NCI-H1930 (cell line): ENCODE measurements at regions not wholly inside any gene's neighbourhood (a gene's known extent, or its start where the extent isn't known, plus 50 kb on each side); places are given as distances from the start of the nearest gene placed in this dataset.

Experiments
- DNase-seq, 2 experiments: peaks; one replicate each; lab custom pipeline; 2025; lab: John Stamatoyannopoulos, UW

GRCh38 chr14:48874711-48875110 lies 711.5 kb downstream of the RPS29 start:
- DNase-seq: no peak

DNA sequence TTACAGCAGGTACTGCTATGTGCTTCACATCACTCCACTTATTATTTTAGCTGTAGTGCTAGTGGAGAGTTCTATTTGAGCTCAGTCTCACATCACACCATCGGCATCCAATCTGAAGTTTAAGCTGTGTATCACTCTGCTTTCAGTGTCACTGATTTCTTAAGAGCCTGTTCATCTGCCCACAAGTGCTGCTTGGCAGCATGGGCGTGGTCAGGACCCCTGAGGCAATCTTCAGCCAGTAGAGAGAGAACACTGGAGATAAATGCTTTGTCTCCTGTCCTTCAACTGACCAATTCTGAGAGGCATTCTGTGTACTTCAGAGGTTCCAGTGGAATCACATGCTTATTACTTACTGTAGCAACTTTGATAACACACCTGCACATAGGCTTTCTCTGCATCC lies 728.8 kb downstream of the RPS29 start:
- DNase-seq: no peak

- no peak for DNase-seq
Observed at GRCh38 chr14:48853159-48853558, 733.0 kb downstream of the RPS29 start.

DNA sequence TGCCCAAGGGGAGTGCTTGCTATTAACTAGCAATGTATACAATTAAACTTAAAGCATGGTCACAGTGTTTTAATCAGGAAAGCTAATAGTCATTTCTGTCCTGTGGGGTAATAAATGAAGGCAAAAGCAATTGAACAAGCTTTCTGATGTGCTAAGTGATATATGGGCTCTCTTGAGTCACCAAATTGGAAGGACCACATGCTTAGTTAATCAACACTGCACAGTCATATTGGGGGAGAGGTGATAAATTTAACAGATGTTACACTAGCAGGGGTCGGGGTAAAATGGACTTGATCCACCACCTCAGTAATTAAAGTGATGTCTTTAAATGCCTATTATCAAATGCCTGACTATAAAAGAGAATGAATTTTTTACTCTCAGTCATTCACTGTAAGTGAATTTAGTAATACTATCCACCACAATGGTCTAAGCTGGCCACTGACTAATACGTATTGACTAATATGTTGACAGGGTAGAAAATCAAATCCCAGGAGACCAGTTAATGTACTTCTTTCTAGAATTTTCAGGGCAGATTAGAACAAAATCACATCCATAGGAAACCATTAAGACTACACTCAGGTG lies 736.3 kb downstream of the RPS29 start:
- DNase-seq: no peak

GRCh38 chr14:48842785-48843184 lies 743.4 kb downstream of the RPS29 start:
- DNase-seq: no peak

DNA sequence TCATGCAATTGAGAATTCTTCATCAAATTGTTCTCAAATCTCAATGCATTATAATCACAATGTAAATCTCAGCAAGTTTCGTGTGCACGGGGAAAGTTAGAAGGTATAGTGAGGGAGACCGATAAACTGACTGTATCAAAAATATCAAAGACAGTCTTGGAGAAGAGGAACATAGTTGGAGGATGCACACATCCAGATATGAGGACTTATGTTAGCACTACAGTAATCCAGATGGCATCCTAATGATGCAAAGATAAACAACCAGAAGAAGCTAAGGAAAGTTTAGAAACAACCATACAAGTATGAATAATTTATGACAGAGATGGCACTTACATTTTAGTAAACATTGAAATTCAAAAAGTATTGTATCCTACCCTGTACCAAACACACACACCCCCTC lies 760.1 kb downstream of the RPS29 start:
- no peak for DNase-seq

DNA sequence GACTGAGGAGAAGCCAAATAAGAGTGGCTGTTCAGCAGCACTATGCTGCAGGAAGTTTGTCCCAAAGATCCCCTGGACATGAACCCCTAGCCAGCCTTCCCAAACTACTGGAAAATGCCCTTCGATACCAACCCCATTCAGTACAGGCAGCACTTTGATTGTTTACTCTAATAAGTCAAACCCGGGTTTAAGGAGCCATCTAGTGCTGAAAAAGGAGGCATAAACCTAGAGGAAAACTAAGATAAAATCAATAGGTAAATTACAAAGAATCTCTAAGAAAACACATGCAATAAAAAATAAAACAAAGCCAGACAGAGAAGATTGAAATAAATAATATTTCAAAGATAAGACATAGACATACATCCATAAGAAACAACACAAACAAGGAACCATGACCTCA lies 771.6 kb downstream of the RPS29 start:
- no peak for DNase-seq

DNA sequence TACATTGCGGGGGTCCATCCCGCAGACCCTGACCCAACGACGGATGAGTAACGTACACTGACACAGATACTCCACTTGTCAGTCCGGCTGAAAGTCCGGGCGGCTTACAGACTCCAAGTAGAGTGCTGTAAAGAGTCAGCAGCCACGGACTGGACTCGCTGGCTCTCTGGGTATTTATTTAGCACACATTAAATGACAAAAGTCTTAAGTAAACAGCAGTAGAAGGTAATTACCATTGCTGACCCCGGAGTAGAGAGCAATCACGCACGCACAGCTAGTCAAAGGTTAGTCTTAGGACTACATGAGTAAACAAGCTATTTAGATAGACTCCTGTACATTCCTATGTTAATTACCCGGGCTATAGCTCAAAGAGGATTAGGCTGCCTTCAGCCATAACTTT lies 780.9 kb downstream of the RPS29 start:
- DNase-seq: peak in 1 of 2 experiments; percentile 20

DNA sequence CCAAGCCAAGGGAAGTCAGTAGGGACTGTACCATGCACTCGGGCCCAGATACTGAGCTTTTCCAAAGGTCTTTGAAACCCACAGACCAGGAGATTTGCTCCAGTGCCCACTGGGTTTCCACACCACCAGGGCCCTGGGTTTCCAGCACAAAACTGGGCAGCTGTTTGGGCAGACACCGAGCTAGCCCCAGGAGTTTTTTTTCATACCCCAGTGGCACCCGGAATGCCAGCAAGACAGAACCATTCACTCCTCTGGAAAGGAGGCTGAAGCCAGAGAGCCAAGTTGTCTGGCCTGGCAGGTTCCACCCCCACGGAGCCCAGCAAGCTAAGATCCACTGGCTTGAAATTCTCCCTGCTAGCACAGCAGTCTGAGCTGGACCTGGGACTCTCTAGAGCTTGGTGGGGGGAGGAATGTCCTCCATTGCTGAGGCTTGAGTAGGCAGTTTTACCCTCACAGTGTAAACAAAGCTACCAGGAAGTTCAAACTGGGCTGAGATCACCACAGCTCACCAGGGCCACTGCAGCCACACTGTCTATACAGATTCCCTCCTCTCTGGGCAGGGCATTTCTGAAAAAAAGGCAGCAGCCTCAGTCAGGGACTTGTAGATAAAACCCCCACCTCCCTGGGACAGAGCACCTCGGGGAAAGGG lies 793.7 kb downstream of the RPS29 start:
- DNase-seq: no peak

DNA sequence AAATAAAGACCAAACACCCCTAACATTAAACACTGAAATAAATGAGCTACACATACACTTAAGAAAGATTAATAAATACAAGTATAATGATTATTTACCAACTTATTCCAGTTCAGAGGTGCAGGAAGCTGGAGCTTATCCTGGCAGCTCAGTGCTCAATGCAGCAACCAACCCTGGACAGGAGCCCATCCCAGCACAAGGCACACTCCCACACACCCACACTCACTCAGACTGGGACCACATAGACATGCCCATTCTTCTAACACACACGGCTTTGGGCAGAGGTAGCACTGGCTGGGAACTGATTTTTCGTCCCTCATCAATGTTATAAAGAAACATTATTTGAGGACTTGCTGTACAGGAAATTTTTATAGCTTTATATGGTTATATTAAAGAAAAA lies 797.4 kb downstream of the RPS29 start:
- no peak for DNase-seq

DNA sequence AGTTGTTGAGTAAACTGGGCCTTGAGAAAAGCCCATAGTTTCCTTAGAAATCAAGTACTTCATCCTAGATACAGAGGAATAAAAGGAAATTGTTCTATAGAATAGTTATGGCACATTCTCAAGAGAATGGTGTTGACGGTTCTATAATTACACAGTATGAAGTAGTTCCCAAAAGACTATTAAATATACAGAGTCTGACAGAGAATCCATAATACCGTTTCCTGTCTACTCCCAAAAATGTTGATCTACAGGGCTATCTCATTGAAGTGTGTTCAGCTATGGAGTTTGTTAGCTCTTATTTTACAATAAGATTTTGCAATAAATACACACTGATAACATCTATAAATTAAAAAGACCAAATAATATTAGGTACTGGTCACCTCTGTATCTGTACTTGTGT lies 799.7 kb downstream of the RPS29 start:
- peak; percentile 45 to 46 for DNase-seq

- DNase-seq: no peak
Observed at GRCh38 chr14:48771717-48772116, 814.5 kb downstream of the RPS29 start.

DNA sequence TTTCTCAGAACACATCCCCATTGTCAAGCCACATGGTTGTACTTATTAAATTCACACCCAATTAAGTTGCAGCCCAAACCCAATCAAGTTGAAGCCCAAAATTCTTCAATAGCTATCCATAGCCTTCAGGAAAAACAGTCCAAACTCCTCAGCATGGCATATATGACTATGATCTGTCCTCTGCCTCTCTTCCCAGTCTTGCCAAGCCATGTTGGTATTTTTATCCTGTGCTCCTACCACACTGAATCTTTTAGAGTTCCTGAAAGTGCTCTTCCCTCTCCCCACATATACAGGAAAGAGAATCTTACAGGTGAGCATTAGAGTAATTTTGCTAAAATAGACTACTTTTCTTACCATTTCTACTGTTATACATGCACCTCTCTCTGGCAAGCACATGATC lies 834.9 kb downstream of the RPS29 start:
- no peak for DNase-seq

GRCh38 chr14:48748151-48748675 lies 838.0 kb downstream of the RPS29 start:
- DNase-seq: no peak

- DNase-seq: no peak
Observed at GRCh38 chr14:48747561-48748089, 838.6 kb downstream of the RPS29 start.

DNA sequence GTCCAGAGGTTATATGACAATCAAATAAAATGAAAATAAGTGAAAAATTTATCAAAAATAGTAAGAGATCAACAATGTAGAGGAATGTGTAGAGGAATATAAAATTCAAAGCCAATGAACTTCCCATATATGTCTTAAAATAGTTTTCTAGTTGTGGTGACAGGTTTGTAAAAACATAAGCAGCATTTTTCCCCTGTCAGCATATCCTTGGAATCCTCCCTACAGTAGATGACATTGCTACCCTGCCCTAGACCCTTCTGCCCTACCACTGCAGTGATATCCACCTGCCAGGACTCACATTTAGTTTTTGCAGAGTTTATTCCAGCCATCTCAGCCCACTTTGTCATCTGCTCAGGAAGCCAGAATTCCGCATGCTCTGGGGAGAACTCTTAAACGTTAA lies 842.0 kb downstream of the RPS29 start:
- no peak for DNase-seq

DNA sequence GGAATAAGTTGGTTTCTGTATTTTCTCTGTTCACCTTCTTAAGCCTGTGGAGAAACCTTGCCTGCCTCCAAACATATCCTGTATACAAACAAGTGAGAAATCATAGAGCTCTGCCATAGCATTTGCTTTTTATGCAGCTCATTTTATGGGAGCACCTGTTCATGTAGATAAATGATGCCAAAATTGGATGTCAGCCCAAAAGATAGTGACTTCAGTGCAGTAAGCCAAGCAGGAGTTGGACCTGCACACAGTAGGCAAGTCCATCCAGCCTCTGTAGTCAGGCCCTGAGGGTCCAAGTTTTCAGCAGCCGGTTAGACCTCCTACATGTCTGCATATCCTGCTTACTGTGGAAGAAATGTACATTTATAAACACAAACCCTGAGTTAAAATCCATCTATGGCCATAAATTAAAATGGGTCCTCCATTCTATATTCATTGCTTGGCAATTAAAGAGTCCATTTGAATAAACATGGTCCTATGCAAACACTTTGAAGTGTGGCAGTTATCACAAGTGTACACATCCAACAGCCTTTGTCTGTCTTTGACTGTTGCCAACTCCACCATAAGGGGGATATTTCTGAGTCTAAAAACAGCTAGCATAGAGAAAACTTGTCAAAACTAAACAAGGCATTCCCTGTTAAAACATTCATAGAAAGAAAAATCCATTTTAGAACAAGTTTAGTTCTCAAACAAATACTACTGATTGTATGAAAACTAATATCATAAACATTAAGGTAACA lies 847.8 kb downstream of the RPS29 start:
- no peak for DNase-seq

DNA sequence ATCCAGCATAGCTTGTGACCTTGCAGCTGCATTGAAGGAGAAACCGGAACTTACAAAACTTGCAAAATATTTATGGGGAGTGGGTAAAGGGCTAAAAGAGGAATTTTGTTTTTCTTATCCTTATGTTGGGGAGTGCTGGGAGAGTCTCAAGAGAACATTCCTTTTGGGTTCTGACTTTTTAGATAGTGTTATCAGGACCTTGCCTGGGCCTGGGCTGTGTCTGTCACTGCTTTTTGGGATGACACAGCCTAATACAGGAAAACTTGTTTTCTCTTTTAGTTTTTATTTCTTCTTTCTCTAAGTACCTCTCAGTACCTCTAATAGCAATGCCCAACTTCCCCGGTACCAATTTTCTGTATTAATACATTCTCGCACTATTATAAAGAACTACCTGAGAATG lies 850.6 kb downstream of the RPS29 start:
- no peak for DNase-seq

DNA sequence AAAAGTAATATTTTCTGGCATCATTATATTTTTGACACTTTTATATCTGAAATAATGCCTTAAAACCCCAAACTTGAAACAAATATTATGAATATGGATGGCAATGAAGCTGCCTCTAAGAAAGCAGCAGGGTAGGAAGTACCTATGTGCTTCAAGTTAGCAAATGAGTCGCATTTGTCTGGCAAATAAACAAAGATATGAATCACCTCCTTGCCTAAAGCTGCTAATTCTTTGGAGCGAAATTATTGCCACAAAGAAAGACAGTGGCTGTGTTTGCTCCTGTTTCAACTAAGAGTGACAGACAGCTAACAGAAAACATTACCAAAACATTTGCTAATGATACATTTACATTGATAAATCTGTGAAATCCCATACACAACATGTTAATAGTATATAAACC lies 854.9 kb downstream of the RPS29 start:
- no peak for DNase-seq

DNA sequence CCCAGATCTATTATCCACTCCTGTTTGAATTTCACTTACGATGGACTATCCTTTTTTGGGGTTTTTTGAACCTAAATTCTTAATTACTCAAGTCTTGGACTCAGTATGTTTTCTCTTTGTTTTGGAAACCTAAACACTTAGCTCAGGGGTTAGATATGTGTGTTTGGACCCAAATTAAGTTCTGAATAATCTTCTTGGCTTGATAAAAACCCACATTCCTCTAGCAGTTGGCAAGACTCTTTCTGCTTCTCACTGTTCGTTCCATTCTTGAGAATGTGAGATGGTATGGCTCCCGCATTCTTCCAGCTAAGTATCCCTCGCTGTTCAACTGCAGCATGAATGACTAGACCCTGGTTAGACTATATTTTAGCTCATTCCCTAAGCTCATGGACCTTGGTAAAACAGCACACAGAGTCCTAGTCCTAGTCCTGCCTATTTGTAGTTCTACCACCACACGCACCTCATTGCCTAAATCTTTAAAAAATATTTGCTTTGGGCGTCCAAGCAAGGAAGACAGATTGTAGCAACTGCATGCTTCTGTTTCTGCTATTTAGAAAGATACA lies 860.0 kb downstream of the RPS29 start:
- no peak for DNase-seq

GRCh38 chr14:48725051-48725734 lies 861.0 kb downstream of the RPS29 start:
- DNase-seq: no peak

DNA sequence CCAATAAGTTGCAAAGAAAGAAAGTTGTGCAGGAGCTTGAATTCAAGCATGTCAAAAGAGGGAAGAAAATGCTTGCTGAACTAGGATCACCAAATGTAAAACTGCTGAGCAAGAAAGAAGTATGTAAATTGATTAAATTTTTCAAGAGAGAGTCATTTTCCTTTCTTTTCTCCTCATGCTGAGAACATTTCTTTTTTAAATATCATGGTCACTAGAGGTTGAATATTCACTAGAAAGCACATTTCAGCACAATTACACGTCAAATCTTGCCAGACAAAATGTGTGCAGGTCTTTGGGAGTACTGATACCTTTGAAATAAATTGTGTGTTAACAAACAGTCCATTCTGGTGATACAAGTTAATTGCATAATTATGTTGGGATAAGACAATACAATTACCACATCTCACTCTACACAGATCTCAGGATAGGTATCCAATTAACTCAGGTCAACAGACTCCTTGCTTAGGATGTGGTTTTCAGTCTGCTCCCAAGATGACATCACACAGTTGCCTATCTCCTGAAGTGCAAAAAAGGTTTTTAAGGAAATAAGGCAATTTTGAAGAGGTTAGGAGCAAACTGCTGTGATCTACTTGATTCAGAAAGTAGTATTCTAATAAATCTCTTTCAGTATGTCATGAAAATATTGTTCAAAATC lies 862.2 kb downstream of the RPS29 start:
- no peak for DNase-seq
